SU-DHL-6 (cell line): ENCODE measurements at regions not wholly inside any gene's neighbourhood (a gene's known extent, or its start where the extent isn't known, plus 50 kb on each side); places are given as distances from the start of the nearest gene placed in this dataset.

Experiments
- EZH2phosphoT487 ChIP-seq: fragments of 200-600 bp; sonication (generic), shearing (Covaris generic); conservative IDR thresholded peaks from 2 replicates; pipeline ENCODE4 v1.6.1; 2018; ENCODE audit warnings: mild to moderate bottlenecking, antibody characterized with exemption, low read length, moderate library complexity, mixed read lengths
- TF ChIP-seq, protein P1 (sequence below): fragments of 200-600 bp; sonication (generic); IDR thresholded peaks from one replicate; pipeline ENCODE4 v1.5.1; 2017; ENCODE audit warnings: antibody characterized with exemption, mild to moderate bottlenecking, low read length, moderate library complexity; ENCODE audit not compliant: insufficient read depth, poor library complexity, severe bottlenecking

DNA sequence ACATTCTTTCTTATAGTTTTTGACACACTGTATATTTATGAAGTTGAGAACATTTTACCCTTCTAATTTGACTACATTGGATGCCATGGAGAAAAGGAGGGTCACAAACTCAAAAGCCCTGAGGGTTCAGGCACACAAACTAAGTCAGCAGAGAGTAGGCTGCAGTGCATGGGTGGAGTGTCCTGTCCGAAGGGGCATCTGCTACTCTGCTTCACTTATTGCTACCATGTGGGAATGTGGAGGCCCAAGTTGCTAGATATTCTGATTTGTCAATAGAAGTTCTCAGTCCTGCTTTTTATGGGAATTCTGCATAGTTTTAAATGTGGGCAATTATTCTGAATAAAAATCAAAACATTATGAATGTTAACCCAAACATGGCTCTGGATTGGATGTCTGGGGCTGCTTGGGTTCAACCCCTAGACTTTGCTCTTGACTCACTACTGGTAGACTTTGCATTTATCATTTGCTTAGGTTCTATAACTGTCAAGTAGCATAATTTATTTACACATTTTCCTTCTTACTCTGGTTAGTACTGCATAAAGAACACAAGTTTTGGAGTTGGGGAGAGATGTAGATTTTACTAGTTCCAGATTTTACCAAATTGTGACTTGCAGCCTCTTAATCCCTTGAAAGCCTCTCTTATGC, 255.1 kb downstream of the SPRY1 start:
- TF ChIP-seq, protein P1, sequence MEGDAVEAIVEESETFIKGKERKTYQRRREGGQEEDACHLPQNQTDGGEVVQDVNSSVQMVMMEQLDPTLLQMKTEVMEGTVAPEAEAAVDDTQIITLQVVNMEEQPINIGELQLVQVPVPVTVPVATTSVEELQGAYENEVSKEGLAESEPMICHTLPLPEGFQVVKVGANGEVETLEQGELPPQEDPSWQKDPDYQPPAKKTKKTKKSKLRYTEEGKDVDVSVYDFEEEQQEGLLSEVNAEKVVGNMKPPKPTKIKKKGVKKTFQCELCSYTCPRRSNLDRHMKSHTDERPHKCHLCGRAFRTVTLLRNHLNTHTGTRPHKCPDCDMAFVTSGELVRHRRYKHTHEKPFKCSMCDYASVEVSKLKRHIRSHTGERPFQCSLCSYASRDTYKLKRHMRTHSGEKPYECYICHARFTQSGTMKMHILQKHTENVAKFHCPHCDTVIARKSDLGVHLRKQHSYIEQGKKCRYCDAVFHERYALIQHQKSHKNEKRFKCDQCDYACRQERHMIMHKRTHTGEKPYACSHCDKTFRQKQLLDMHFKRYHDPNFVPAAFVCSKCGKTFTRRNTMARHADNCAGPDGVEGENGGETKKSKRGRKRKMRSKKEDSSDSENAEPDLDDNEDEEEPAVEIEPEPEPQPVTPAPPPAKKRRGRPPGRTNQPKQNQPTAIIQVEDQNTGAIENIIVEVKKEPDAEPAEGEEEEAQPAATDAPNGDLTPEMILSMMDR, result no peak
- TF ChIP-seq EZH2phosphoT487, result no peak
